NCI-H1105 (cell line): ENCODE measurements at regions not wholly inside any gene's neighbourhood (a gene's known extent, or its start where the extent isn't known, plus 50 kb on each side); places are given as distances from the start of the nearest gene placed in this dataset.
"Not testable (repeated sequence)": the region's sequence is repeated elsewhere in the genome, so short reads cannot be mapped to it uniquely, and the experiment has no call there.

ENCODE experiments used
- DNase-seq: peaks from one replicate; lab custom pipeline; 2025; lab: John Stamatoyannopoulos, UW

DNA sequence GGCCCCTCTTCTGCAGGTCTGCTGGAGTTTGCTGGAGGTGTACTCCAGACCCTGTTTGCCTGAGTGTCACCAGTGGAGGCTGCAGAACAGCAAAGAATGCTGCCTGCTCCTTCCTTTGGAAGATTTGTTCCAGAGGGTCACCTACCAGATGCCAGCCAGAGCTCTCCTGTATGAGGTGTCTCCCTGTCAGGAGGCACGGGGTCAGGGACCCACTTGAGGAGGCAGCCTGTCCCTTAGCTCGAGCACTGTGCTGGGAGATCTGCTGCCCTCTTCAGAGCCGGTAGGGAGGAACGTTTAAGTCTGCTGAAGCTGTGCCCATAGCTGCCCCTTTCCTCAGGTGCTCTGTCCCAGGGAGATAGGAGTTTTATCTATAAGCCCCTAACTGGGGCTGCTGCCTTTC lies 207.9 kb downstream of the FAT3 start:
- no peak for DNase-seq

DNA sequence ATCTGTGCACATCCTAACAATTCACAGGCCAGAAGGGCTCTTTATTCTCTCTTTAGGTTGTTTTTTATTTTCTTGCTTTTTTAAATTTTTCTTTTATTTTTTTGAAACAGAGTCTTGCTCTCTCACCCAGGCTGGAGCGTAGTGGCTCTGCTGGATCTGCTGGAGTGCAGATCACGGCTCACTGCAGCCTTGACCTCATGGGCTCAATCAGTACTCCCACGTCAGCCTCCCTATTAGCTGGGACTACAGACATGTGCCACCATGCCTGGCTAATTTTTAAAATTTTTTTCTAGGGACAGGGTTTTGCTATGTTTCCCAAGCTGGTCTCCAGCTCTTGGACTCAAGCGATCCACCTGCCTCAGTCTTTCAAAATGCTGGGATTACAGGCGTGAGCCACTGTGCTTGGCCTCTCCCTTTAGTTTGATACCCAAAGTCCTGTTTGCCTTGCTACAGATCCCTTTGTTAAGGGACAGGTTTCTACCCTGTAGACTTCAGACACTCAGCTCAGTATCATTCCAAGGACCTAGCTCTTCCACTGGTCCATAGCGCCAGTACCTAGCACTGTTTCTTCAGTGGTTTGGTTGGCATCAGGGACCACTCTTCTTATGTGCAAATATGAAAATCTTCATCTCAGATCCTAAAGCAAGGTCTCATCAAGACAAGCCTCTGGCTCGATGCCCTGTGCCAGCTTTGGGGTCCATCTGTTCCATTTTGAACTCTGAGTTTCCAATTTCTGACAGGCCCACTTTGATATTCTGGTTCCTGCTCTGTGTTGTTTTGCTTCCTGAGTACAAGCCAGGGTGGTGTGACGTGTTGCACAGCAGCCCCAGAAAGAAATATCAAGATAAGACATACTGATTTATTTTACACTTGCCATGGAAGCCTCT lies 211.7 kb downstream of the FAT3 start:
- no peak for DNase-seq

DNA sequence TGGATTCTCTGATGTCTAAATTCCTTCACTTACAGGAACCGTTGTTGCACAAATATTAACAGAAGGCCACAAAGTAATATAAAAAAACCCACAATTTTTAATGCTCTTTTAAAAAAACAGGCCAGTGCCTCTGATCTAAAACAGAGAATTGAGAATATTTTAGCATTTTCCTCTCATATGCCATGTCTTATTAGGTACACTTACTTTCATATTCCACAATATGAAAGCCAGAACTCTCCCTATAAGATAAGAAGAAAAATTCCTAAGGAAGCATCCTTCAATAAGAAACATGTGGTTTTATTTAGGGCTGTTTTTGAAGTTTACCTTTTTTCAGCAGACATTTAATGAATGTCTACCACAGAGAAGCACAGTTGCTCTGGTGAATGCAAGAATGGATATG lies 214.5 kb downstream of the FAT3 start:
- DNase-seq = no peak

DNA sequence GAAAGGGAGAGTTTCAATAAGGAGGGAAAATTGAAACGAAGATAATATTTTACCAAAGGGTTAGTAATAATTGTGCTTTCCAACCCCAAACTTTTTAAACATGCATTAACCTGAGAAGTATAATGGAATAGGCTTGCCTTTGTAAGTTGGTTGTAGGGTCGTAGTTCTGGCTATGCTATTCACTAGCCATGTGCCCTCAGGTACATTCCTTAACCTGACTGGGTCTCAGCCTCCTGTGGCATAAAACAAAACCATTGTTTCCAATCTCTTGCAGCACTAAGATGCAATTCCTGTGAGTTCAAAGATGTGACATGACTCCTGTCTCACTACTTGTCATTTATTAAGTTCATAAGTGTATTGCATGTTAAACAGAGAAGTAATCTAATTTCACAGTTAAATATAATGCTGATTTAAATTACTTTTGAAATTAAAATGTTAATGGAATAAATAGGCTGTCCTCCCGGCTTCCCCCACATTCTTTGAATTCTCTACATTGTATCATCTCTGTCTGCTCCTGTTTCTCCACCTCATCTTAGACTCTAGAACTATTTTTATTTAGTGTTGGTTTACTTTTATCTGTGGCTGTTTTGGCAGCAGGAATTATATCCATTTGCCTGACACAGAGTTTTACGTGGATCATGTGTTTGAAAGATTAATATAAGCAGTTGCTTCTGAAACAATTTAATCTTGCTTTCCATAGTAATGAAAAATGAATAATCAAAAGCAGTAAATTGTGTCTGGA lies 216.3 kb downstream of the FAT3 start:
- DNase-seq = no peak

DNA sequence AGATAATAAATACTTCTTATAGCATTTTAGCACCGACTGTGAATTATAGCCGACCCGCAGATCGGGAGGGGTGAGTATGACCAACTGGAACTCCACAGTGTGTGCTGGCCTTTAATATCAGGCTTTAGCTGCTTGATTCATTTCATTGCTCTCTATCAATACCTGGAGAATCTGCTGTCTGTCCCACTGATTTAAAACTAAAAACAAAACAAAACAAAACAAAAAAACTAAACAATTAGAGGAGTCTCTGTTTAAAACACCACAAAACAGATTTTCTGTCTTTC lies 216.8 kb downstream of the FAT3 start:
- DNase-seq = no peak

GRCh38 chr11:92443199-92443598 lies 218.6 kb downstream of the FAT3 start:
- DNase-seq = no peak

DNA sequence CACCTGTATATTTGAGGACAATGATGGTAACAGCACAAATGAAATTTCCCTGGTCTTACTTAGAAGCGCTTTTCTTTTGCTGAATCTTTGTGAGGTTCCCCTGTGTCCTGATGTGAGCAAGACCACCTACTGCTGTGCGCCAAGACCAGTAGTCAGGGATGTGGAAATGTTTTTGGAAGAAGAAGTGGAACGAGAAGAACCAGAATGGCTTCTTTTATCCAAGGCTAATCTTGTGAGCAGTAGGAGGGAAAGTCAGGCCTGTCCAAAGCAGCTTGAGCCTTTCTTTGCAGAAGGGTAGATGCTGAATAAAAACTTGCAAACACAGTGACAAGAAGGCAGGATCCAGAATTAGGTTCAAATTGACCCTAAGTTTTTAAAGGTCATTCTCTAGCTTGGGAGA lies 223.0 kb downstream of the FAT3 start:
- no peak for DNase-seq

GRCh38 chr11:92449222-92449621 lies 224.6 kb downstream of the FAT3 start:
- DNase-seq = no peak

GRCh38 chr11:92449780-92450179 lies 225.2 kb downstream of the FAT3 start:
- DNase-seq = no peak

- no peak for DNase-seq
Measured at GRCh38 chr11:92451063-92451462, 226.4 kb downstream of the FAT3 start.

DNA sequence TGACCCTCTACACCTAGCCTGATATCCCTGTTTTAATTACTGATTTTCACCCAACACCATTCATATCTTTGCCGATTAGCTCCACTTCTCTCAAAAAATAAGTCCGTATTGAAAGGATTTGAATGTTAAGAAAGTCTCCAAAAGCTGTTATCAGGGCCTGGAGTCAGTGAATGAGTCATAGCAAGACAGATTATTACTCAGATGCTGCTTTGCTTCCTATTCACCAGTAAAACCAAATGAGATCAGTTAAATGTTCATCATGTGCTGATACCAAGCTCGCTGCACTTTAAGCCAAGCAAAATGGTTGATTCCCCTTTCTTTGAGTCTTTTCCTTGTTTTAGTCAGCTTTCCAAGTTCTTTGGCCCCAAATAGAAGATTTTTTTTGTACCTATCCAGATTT lies 228.4 kb downstream of the FAT3 start:
- no peak for DNase-seq

DNA sequence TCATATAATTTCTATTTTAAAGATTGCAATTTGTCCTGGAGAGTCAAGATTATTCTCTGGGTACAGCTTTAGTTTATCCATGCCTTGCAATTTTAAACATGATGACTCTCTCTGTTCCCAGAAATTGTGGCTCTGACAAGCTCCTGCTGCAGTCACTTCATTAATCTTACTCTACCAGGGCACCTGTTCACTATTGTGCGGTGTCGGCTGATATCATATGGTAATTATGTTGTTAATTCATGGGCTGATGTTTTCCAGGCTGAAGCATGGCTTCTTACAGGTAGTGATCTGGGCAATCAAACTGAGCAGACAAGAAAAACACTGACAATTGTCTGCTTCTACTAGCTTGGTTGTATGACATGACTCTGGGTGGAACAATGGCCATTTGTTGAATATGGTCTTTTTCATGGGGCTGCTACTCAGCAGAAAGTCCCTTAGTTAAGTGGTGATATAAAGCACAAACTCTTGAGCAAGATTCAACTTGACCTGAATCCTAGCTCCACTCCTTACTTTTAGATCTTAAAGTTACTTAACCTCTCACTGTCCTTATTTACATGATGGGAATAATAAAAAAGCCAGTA lies 230.7 kb downstream of the FAT3 start:
- DNase-seq = no peak

DNA sequence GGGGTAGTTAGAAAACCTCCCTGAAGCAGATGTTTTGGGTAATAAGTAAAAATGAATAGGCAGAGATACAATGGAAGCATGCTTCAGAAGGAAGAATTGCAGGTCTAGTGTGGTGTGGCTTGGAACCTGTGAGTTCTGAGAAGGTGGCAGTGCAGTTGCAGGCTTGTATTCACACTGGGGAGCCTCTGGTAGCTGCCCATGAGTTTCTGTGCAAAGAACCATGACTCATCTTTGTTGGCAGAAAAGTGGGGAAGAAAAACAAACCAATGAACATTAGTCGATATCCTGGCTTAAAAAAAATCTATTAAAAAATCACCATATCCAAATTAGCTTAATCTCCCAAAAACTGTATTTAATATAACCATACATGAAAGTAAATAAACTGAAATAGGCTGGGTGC lies 232.6 kb downstream of the FAT3 start:
- DNase-seq = no peak

DNA sequence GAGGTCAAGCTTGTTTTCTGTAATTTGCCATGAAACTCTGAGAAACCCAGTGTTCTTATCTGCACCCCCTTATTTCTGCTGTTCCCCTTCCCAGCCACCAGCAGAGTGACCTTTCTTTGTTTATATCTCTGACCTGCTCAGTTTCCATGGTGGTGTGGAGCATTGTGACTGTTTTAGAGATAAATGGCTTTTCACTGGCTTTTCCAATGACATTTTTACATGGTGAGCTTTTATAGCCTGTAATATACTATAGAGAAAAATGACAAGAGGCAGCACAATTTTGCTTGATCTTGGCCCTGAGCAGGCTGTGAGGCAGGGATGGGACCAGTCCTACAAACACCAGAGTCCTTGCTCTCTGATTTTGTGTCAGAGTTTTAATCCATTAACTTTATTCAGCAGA lies 233.9 kb downstream of the FAT3 start:
- no peak for DNase-seq

DNA sequence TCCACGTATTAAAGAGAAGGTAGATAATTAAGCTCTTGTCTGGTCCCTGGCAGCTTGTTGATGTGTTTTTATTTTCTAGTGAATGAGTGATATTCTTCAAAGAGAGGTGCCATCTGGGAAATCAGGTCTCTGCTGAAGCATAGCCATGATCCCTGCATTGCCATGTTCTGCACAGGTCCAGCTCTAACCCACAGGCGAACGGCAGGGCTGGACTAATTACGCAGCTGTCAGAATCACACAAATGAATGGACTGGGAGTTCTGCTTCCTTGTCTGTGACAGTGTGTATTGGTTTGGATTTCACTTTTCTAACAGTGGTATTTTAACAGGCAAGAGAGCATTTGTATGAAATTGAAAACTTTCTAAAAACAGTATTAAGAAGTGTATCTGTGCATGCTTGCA lies 235.6 kb downstream of the FAT3 start:
- no peak for DNase-seq

GRCh38 chr11:92461447-92461846 lies 236.8 kb downstream of the FAT3 start:
- no peak for DNase-seq

- DNase-seq = no peak
Measured at GRCh38 chr11:92462821-92463220, 238.2 kb downstream of the FAT3 start.

- no peak for DNase-seq
Measured at GRCh38 chr11:92464822-92465221, 240.2 kb downstream of the FAT3 start.

GRCh38 chr11:92465410-92465809 lies 240.8 kb downstream of the FAT3 start:
- not testable (repeated sequence) for DNase-seq

GRCh38 chr11:92473736-92474135 lies 249.1 kb downstream of the FAT3 start:
- no peak for DNase-seq

DNA sequence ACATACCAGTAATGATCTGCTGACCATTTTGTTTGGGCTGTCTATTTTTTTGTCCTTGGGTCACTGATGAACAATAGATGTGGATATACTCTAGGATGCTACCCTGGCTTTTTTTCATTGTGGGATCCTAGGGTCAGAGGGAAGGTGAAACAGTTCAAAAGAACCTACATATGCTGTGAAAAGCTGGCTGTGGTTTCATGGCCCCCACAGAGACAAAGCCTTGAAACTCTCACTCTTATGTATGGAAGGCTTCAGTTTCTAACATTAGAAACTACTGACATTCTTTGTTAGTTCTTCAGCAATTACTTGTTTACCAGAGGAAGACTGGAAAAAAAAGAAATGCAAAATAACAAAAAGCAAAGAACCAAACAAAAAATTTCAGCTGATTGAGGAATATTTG lies 250.7 kb downstream of the FAT3 start:
- no peak for DNase-seq

DNA sequence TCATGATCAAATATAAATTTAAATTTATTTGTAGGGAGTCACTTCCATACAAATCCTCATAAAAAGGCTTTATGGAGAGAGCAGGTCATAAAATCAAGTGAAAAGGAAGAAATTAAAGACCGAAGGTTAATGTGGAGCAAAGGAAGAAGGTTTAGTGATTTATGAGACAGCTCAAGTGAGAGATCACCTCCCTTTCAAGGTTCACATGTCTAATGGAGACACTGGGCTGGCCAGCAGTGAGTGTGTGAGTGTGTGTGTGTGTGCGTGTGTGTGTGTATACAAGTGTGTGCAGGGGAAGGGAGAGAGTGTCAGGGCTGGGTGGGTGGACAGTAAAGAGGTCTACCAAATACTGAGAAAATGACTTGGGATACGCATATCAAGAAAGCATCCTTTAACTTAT lies 251.2 kb downstream of the FAT3 start:
- no peak for DNase-seq

DNA sequence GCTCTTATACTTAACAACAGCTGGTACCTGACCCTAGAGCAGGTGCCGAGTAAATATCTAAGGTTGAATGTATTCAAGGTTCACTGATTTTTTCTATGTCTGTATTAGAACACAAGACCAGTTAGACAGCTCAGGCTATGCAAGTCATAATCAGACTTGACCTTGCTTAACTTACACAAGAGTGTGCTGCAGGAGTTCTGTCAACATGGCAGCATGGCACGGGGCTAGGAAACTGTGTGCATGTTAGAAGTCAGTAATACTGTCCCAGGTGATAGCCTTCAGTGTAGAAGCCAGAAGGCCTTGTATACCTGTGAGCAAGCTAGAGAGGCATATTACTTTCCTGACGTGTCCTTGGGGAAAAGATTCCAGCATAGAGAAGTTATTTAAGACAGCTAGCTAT lies 253.1 kb downstream of the FAT3 start:
- DNase-seq = no peak
